SK-N-SH (cell line): ENCODE measurements at regions not wholly inside any gene's neighbourhood (a gene's known extent, or its start where the extent isn't known, plus 50 kb on each side); places are given as distances from the start of the nearest gene placed in this dataset.

ENCODE experiments used
- CTCF ChIA-PET: fragments of 300-600, 350-600 bp; formaldehyde crosslinking; extraction: SDS; loops from one replicate; lab custom pipeline; 2021; lab: Yijun Ruan, JAX
- POLR2A ChIA-PET: fragments of 350-600 bp; sonication (Branson Sonifier 250); formaldehyde crosslinking; extraction: SDS; loops from one replicate; lab custom pipeline; 2020; ENCODE audit warnings: antibody characterized with exemption, inconsistent platforms; lab: Yijun Ruan, JAX
- DNase-seq: peaks from one replicate; pipeline ENCODE4 v3.0.0; 2012
- H2AFZ ChIP-seq: fragments of 200-600 bp; sonication (generic); 2 replicates; pipeline ENCODE4 v1.8.1; 2016; ENCODE audit warnings: antibody characterized with exemption, mild to moderate bottlenecking, low read depth
- H3F3A ChIP-seq: fragments of 200-600 bp; sonication (generic); replicated peaks from 2 replicates; pipeline ENCODE3; 2016; ENCODE audit warnings: antibody characterized with exemption, mild to moderate bottlenecking; ENCODE audit not compliant: insufficient read depth
- H3K27ac ChIP-seq, 2 experiments: fragments of 200-500 bp in 1 of 2; fragments of 200-600 bp in 1 of 2; sonication (Bioruptor generic) in 1 of 2; sonication (generic), shearing (Covaris generic) in 1 of 2; 2 replicates each; pipeline versions ENCODE4 v1.5.1 to v1.6.1; 2014 to 2016; ENCODE audit warnings: low read depth in 2 of 2, inconsistent platforms in 1 of 2, low read length in 1 of 2, mild to moderate bottlenecking in 1 of 2, mixed read lengths in 1 of 2
- H3K27me3 ChIP-seq: fragments of 200-600 bp; sonication (generic), shearing (Covaris generic); 2 replicates; pipeline ENCODE4 v1.6.1; 2016; ENCODE audit warnings: mixed run types; ENCODE audit not compliant: insufficient read depth
- H3K36me3 ChIP-seq, 2 experiments: fragments of 200-500 bp in 1 of 2; fragments of 200-600 bp in 1 of 2; sonication (Bioruptor generic) in 1 of 2; sonication (generic) in 1 of 2; replicated peaks in 1 of 2; 2 replicates each; pipeline versions ENCODE3 to v1.5.1; 2014 to 2016; ENCODE audit warnings: low read length in 1 of 2, mild to moderate bottlenecking in 1 of 2; ENCODE audit not compliant: insufficient read depth in 2 of 2, control insufficient read depth in 1 of 2
- H3K4me1 ChIP-seq, 2 experiments: fragments of 200-500 bp in 1 of 2; fragments of 200-600 bp in 1 of 2; sonication (Bioruptor generic) in 1 of 2; sonication (generic), shearing (Covaris generic) in 1 of 2; 2 replicates each; pipeline versions ENCODE4 v1.5.1 to v1.6.1; 2014 to 2016; ENCODE audit warnings: low read depth in 1 of 2, low read length in 1 of 2, mixed run types in 1 of 2; ENCODE audit not compliant: insufficient read depth in 2 of 2, control insufficient read depth in 1 of 2
- H3K4me2 ChIP-seq: fragments of 200-600 bp; sonication (generic), shearing (Covaris generic); 2 replicates; pipeline ENCODE4 v1.6.1; 2017; ENCODE audit warnings: mixed run types
- H3K4me3 ChIP-seq, 2 experiments: fragments of 200-500 bp in 1 of 2; fragments of 200-600 bp in 1 of 2; sonication (Bioruptor generic) in 1 of 2; sonication (generic), shearing (Covaris generic) in 1 of 2; 2 replicates each; pipeline versions ENCODE4 v1.5.1 to v1.8.1; 2014 to 2016; ENCODE audit warnings: low read depth in 2 of 2, inconsistent platforms in 1 of 2, low read length in 1 of 2, mild to moderate bottlenecking in 1 of 2, mixed read lengths in 1 of 2, moderate library complexity in 1 of 2
- H3K79me2 ChIP-seq: fragments of 200-600 bp; sonication (generic); 2 replicates; pipeline ENCODE4 v1.8.1; 2017; ENCODE audit warnings: mild to moderate bottlenecking; ENCODE audit not compliant: insufficient read depth
- H3K9ac ChIP-seq: fragments of 200-600 bp; sonication (generic); 2 replicates; pipeline ENCODE4 v1.6.1; 2017; ENCODE audit warnings: mixed run types
- H3K9me2 ChIP-seq: fragments of 200-600 bp; sonication (generic); 2 replicates; pipeline ENCODE4 v1.6.1; 2017; ENCODE audit warnings: mixed run types
- H3K9me3 ChIP-seq: fragments of 200-600 bp; sonication (generic); 2 replicates; pipeline ENCODE4 v1.6.1; 2017; ENCODE audit warnings: mixed run types, mild to moderate bottlenecking, moderate library complexity
- H4K20me1 ChIP-seq: fragments of 200-600 bp; sonication (generic); 2 replicates; pipeline ENCODE4 v1.6.1; 2017; ENCODE audit warnings: mild to moderate bottlenecking, mixed run types; ENCODE audit not compliant: insufficient read depth
- FOSL2 ChIP-seq: IDR thresholded peaks from 2 replicates; pipeline ENCODE4 v1.4.0; 2012; ENCODE audit warnings: low read depth, mild to moderate bottlenecking, moderate library complexity, borderline replicate concordance
- FOXJ3 ChIP-seq: sonication (generic); formaldehyde crosslinking; IDR thresholded peaks from 2 replicates; pipeline ENCODE4 v1.5.1; 2020; ENCODE audit warnings: mild to moderate bottlenecking, missing genetic modification reagents
- FOXM1 ChIP-seq: IDR thresholded peaks from 2 replicates; pipeline ENCODE4 v1.4.0; 2012; ENCODE audit warnings: low read depth, mild to moderate bottlenecking
- GATA2 ChIP-seq: sonication (generic); formaldehyde crosslinking; IDR thresholded peaks from 2 replicates; pipeline ENCODE4 v1.5.0; 2020; ENCODE audit warnings: mild to moderate bottlenecking, missing genetic modification reagents
- MEF2A ChIP-seq: IDR thresholded peaks from 2 replicates; pipeline ENCODE4 v1.4.0; 2012; ENCODE audit warnings: low read depth, borderline replicate concordance
- POLR2AphosphoS5 ChIP-seq: IDR thresholded peaks from 2 replicates; pipeline ENCODE4 v1.6.1; 2012; ENCODE audit warnings: low read depth, low read length
- RCOR1 ChIP-seq: fragments of 150-350 bp; IDR thresholded peaks from 2 replicates; pipeline ENCODE4 v1.6.1; 2017; ENCODE audit warnings: antibody characterized with exemption, low read length
- RFX5 ChIP-seq: IDR thresholded peaks from 2 replicates; pipeline ENCODE4 v1.6.1; 2012; ENCODE audit warnings: mild to moderate bottlenecking, improper control_type of control experiment, low read length
- TAF1 ChIP-seq: IDR thresholded peaks from 2 replicates; pipeline ENCODE4 v1.6.1; 2012; ENCODE audit warnings: low read depth, mild to moderate bottlenecking, low read length, moderate library complexity, borderline replicate concordance
- TEAD4 ChIP-seq: IDR thresholded peaks from 2 replicates; pipeline ENCODE4 v1.4.0; 2012; ENCODE audit warnings: mild to moderate bottlenecking, borderline replicate concordance; ENCODE audit not compliant: insufficient read depth
- YY1 ChIP-seq: IDR thresholded peaks from 2 replicates; pipeline ENCODE4 v1.4.0; 2012; ENCODE audit warnings: low read depth, mild to moderate bottlenecking
- WGBS: methylation state at CpG from one replicate; pipeline ENCODE4 v1.1.6; 2017; ENCODE audit warnings: low lambda C conversion rate; 5-methylcytosine and 5-hydroxymethylcytosine counted together
- TF ChIP-seq, protein P1 (sequence below): IDR thresholded peaks from 2 replicates; pipeline ENCODE4; 2012
- TF ChIP-seq, protein P2 (sequence below): fragments of 150-350 bp; IDR thresholded peaks from 2 replicates; pipeline ENCODE4 v1.6.1; 2016; ENCODE audit warnings: mild to moderate bottlenecking, low read depth, low read length
- TF ChIP-seq, protein P3 (sequence below): fragments of 150-350 bp; IDR thresholded peaks from 2 replicates; pipeline ENCODE4 v1.6.1; 2017; ENCODE audit warnings: antibody characterized with exemption, low read length, low read depth, borderline replicate concordance
- TF ChIP-seq, protein P4 (sequence below): fragments of 200-600 bp; sonication (generic); IDR thresholded peaks from 2 replicates; pipeline ENCODE4 v1.6.1; 2017; ENCODE audit warnings: antibody characterized with exemption, mild to moderate bottlenecking, moderate library complexity
- TF ChIP-seq, protein P5 (sequence below): IDR thresholded peaks from 2 replicates; pipeline ENCODE4 v1.4.0; 2012; ENCODE audit warnings: low read depth, borderline replicate concordance

DNA sequence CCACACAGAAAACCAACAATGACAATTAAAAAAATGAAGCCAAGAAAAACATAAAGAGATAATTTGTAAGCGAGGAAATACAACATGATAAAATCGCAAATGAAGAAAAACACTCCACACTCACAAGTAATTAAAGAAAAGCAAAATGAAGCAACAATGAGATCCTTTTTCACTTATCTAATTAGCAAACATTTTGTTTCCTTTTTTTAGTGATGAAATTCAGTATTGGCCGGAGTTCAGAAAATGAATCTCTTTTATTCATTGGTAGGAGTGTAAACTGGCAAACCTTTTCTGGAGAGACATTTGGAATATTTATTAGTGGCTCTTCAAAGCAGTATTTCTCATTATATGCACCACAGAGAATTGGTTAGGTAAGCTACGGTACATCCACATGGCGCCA, 70.6 kb upstream of the POMP start:
- Histone ChIP-seq H3K27ac (no peak overlapping the region), H3K4me2 (no peak overlapping the region), H3K36me3 (no peaks in the 10 kb centered on the region), H3K4me1 (no peaks in the 10 kb centered on the region; a peak in 1 of 4 replicates), H3F3A (peaks cover 8% of the 10 kb centered on the region), H3K9me2 (no peaks in the 10 kb centered on the region), H3K27me3 (no peaks in the 10 kb centered on the region; the same call in 1 of the 2 replicates), H3K9ac (no peak overlapping the region), H3K4me3 (no peak overlapping the region), H2AFZ (no peak overlapping the region), H3K9me3 (no peaks in the 10 kb centered on the region), H4K20me1 (no peaks in the 10 kb centered on the region), H3K79me2 (no peaks in the 10 kb centered on the region)
- POLR2A ChIA-PET: no interaction called here
- no peak for DNase-seq
- 58% methylated on average over 5 of the region's 5 CpGs for WGBS
- no peak for TF ChIP-seq FOXJ3 (CRISPR knock-in tag)
- CTCF ChIA-PET: no interaction called here

DNA sequence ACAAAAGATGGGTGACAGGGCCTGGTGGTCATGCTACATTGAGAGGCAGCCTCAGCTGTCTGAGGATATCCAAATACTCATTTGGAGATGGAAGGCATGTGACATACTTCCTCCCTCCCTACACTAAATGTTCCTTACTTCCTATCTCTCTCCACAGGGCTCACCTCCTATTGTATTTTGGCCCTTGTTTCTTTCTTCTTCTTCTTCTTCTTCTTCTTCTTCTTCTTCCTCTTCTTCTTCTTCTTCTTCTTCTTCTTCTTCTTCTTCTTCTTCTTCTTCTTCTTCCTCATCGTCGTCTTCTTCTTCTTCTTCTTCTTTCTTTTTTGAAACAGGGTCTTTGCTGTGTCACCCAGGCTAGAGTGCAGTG, 71.8 kb upstream of the POMP start:
- ChIA-PET POLR2A (no interaction called here), CTCF (no interaction called here)
- H3F3A ChIP-seq: peaks cover 8% of the 10 kb centered on the region
- WGBS: 18% methylated on average over 2 of the region's 2 CpGs
- no peak for DNase-seq
- no peak overlapping the region for H3K9ac ChIP-seq
- no peaks in the 10 kb centered on the region; a peak in 1 of 4 replicates for H3K4me1 ChIP-seq
- H3K36me3 ChIP-seq: no peaks in the 10 kb centered on the region
- no peaks in the 10 kb centered on the region for H3K79me2 ChIP-seq
- no peaks in the 10 kb centered on the region for H4K20me1 ChIP-seq
- H3K9me2 ChIP-seq: no peaks in the 10 kb centered on the region
- H3K4me2 ChIP-seq: no peak overlapping the region
- no peak overlapping the region for H3K4me3 ChIP-seq
- H3K9me3 ChIP-seq: no peaks in the 10 kb centered on the region
- H3K27ac ChIP-seq: no peak overlapping the region
- TF ChIP-seq FOXM1: no peak
- no peaks in the 10 kb centered on the region; the same call in 1 of the 2 replicates for H3K27me3 ChIP-seq
- no peak overlapping the region for H2AFZ ChIP-seq

DNA sequence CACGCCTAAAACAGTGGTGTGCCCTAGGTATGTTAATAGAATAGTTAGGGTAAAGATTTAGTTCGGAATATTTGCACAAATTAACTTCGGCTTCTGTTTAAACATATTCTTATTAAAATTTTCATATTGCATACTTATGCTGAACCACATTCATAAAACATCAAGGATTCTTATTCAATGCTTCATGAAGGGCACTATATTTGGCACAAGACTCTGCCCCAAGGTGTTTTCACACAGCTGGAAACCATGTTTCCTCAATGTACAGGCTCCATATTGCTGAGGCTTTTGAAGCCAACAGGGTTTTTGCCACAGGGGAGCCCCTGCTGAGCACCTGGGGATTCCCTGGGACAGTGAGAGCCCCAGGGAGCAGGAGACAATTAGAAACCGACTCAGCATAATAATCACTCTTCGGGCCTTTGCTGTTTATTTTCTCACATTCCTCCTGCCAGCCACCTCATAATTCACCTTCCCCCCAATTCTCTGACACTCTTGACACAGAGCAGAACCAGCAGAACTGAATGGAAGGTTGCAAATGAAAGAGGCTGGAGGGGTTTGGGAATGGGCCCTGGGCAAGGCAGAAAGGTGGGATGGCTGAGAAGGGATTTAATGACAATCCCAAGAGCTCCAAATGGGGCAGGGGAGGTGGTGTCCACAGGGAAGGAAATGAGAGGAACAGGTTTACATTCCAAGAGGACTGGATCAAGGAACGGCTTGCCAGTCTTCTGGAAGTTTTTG, 72.3 kb upstream of the POMP start:
- ChIA-PET CTCF (no interaction called here), POLR2A (no interaction called here)
- no peak overlapping the region for H2AFZ ChIP-seq
- no peaks in the 10 kb centered on the region for H3K36me3 ChIP-seq
- peaks cover 0 to 2% of the 10 kb centered on the region in 2 experiments; a peak in 1 of 4 replicates for H3K4me1 ChIP-seq
- H3K79me2 ChIP-seq: no peaks in the 10 kb centered on the region
- no peaks in the 10 kb centered on the region for H3K27me3 ChIP-seq
- no peaks in the 10 kb centered on the region for H3K9me3 ChIP-seq
- peaks cover 8% of the 10 kb centered on the region for H3F3A ChIP-seq
- H3K4me2 ChIP-seq: no peak overlapping the region
- H3K9ac ChIP-seq: no peak overlapping the region
- H3K4me3 ChIP-seq: no peak overlapping the region
- H4K20me1 ChIP-seq: no peaks in the 10 kb centered on the region
- no peaks in the 10 kb centered on the region for H3K9me2 ChIP-seq
- no peak overlapping the region for H3K27ac ChIP-seq
- WGBS: 46% methylated on average over 6 of the region's 6 CpGs
- DNase-seq: no peak
- TF ChIP-seq, protein P1, sequence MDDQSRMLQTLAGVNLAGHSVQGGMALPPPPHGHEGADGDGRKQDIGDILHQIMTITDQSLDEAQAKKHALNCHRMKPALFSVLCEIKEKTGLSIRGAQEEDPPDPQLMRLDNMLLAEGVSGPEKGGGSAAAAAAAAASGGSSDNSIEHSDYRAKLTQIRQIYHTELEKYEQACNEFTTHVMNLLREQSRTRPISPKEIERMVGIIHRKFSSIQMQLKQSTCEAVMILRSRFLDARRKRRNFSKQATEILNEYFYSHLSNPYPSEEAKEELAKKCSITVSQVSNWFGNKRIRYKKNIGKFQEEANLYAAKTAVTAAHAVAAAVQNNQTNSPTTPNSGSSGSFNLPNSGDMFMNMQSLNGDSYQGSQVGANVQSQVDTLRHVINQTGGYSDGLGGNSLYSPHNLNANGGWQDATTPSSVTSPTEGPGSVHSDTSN: no peak
- TF ChIP-seq FOXM1 (no peak), GATA2 (no peak), RCOR1 (no peak), TAF1 (no peak), FOSL2 (no peak), POLR2AphosphoS5 (no peak), RFX5 (no peak), TEAD4 (no peak), MEF2A (no peak), YY1 (no peak)
- TF ChIP-seq, protein P2, sequence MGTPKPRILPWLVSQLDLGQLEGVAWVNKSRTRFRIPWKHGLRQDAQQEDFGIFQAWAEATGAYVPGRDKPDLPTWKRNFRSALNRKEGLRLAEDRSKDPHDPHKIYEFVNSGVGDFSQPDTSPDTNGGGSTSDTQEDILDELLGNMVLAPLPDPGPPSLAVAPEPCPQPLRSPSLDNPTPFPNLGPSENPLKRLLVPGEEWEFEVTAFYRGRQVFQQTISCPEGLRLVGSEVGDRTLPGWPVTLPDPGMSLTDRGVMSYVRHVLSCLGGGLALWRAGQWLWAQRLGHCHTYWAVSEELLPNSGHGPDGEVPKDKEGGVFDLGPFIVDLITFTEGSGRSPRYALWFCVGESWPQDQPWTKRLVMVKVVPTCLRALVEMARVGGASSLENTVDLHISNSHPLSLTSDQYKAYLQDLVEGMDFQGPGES: no peak
- TF ChIP-seq, protein P3, sequence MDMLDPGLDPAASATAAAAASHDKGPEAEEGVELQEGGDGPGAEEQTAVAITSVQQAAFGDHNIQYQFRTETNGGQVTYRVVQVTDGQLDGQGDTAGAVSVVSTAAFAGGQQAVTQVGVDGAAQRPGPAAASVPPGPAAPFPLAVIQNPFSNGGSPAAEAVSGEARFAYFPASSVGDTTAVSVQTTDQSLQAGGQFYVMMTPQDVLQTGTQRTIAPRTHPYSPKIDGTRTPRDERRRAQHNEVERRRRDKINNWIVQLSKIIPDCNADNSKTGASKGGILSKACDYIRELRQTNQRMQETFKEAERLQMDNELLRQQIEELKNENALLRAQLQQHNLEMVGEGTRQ: no peak
- TF ChIP-seq, protein P4, sequence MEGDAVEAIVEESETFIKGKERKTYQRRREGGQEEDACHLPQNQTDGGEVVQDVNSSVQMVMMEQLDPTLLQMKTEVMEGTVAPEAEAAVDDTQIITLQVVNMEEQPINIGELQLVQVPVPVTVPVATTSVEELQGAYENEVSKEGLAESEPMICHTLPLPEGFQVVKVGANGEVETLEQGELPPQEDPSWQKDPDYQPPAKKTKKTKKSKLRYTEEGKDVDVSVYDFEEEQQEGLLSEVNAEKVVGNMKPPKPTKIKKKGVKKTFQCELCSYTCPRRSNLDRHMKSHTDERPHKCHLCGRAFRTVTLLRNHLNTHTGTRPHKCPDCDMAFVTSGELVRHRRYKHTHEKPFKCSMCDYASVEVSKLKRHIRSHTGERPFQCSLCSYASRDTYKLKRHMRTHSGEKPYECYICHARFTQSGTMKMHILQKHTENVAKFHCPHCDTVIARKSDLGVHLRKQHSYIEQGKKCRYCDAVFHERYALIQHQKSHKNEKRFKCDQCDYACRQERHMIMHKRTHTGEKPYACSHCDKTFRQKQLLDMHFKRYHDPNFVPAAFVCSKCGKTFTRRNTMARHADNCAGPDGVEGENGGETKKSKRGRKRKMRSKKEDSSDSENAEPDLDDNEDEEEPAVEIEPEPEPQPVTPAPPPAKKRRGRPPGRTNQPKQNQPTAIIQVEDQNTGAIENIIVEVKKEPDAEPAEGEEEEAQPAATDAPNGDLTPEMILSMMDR: no peak
- TF ChIP-seq, protein P5, sequence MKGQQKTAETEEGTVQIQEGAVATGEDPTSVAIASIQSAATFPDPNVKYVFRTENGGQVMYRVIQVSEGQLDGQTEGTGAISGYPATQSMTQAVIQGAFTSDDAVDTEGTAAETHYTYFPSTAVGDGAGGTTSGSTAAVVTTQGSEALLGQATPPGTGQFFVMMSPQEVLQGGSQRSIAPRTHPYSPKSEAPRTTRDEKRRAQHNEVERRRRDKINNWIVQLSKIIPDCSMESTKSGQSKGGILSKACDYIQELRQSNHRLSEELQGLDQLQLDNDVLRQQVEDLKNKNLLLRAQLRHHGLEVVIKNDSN: no peak
